ENCODE measurements at regions not wholly inside any gene's neighbourhood (a gene's known extent, or its start where the extent isn't known, plus 50 kb on each side); places are given as distances from the start of the nearest gene placed in this dataset.

GRCh38 chr3:164049847-164050246, 1028.4 kb downstream of the SI start:
- Mint-ChIP-seq H3K36me3 (no peaks in the 10 kb centered on the region), H3K9me3 (peaks cover 0 to 8% (median 3%) of the 10 kb centered on the region in 7 donors)

GRCh38 chr3:164048451-164048850, 1029.8 kb downstream of the SI start:
- Mint-ChIP-seq H3K36me3 (no peaks in the 10 kb centered on the region), H3K27me3 (no peaks in the 10 kb centered on the region), H3K4me1 (no peaks in the 10 kb centered on the region), H3K4me3 (no peak overlapping the region), H3K9me3 (peaks cover 0 to 9% (median 7%) of the 10 kb centered on the region in 7 donors), H3K27ac (no peak overlapping the region)
- Histone ChIP-seq H3K4me3 (ENCODE audit: low read depth, low read length) (no peak overlapping the region), H3K27ac (ENCODE audit: insufficient read depth, low read length, poor library complexity, severe bottlenecking) (no peak overlapping the region), H3K36me3 (ENCODE audit: control insufficient read depth, insufficient read depth, low read length) (no peaks in the 10 kb centered on the region), H3K27me3 (ENCODE audit: control insufficient read depth, insufficient read depth, low read length) (no peaks in the 10 kb centered on the region), H3K9me3 (ENCODE audit: control insufficient read depth in 2 of 2, low read length in 2 of 2) (peaks cover 3% of the 10 kb centered on the region in 2 experiments), H3K4me1 (ENCODE audit: control insufficient read depth, insufficient read depth, low read length, poor library complexity, severe bottlenecking) (no peaks in the 10 kb centered on the region)
- no peak for DNase-seq
- no peak for ATAC-seq (ENCODE audit: low read depth in 2 of 2)

More at GRCh38 chr3:164049847-164050246, 1028.4 kb downstream of the SI start:
- no peak overlapping the region for H3K4me3 ChIP-seq (ENCODE audit: low read depth, low read length)
- no peak overlapping the region for H3K27ac ChIP-seq (ENCODE audit: insufficient read depth, low read length, poor library complexity, severe bottlenecking)
- H3K4me1 ChIP-seq (ENCODE audit: control insufficient read depth, insufficient read depth, low read length, poor library complexity, severe bottlenecking): no peaks in the 10 kb centered on the region
- no peaks in the 10 kb centered on the region for H3K27me3 ChIP-seq (ENCODE audit: control insufficient read depth, insufficient read depth, low read length)
- DNase-seq (no peak), ATAC-seq (ENCODE audit: low read depth in 2 of 2) (no peak)
- H3K4me1 Mint-ChIP-seq: no peaks in the 10 kb centered on the region
- H3K27me3 Mint-ChIP-seq: no peaks in the 10 kb centered on the region
- H3K4me3 Mint-ChIP-seq: no peak overlapping the region
- no peaks in the 10 kb centered on the region for H3K36me3 ChIP-seq (ENCODE audit: control insufficient read depth, insufficient read depth, low read length)
- peaks cover 3% of the 10 kb centered on the region in 2 experiments for H3K9me3 ChIP-seq (ENCODE audit: control insufficient read depth in 2 of 2, low read length in 2 of 2)
- H3K27ac Mint-ChIP-seq: no peak overlapping the region

DNA sequence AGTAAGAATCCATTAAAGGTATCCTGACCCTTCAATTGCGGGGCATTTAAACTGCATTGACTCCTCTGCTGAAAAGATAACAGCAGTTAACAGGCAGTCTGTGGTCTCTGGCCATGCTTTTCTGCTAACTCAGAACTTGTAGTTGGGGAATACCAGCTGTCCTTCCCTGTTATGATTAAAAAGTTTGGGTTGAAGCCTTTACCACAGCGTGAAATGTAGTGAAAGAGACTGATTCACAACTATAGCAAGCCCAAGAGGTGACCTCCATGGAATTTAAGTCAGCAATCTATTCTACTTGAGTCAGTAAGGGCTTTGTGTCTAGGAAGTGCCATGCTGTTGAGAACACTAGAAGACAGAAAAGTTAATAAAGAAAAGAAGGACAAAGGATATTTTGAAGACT, 1037.3 kb downstream of the SI start:
- no peak overlapping the region for H3K4me3 ChIP-seq (ENCODE audit: low read depth, low read length)
- Mint-ChIP-seq H3K27me3 (no peaks in the 10 kb centered on the region), H3K27ac (no peak overlapping the region), H3K4me1 (no peaks in the 10 kb centered on the region), H3K4me3 (no peak overlapping the region), H3K36me3 (no peaks in the 10 kb centered on the region), H3K9me3 (peaks cover 0 to 7% (median 3%) of the 10 kb centered on the region in 7 donors)
- no peak for ATAC-seq (ENCODE audit: low read depth in 2 of 2)
- no peak overlapping the region for H3K27ac ChIP-seq (ENCODE audit: insufficient read depth, low read length, poor library complexity, severe bottlenecking)
- peaks cover 0 to 2% of the 10 kb centered on the region in 2 experiments for H3K9me3 ChIP-seq (ENCODE audit: control insufficient read depth in 2 of 2, low read length in 2 of 2)
- H3K36me3 ChIP-seq (ENCODE audit: control insufficient read depth, insufficient read depth, low read length): no peaks in the 10 kb centered on the region
- no peaks in the 10 kb centered on the region for H3K4me1 ChIP-seq (ENCODE audit: control insufficient read depth, insufficient read depth, low read length, poor library complexity, severe bottlenecking)
- H3K27me3 ChIP-seq (ENCODE audit: control insufficient read depth, insufficient read depth, low read length): no peaks in the 10 kb centered on the region
- DNase-seq: no peak

DNA sequence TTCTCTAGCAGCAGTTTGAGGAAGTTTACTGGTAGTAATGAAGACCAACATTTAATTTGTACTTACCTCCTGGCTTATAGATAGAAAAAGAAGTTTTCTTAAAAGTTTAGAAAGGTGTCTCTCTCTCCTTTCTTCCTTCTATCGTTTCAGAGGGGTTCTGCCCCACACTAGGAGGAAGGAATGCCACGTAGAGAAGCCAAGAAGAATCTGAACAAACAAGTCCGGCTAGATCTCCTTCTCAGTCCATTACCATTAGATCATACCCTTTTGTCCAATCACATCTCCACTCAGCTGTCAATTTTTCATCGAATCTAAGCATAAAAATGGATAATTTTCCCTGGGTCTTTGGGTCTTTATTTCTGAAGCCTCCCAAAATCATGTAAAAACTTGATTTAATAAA, 1048.1 kb downstream of the SI start:
- Mint-ChIP-seq H3K36me3 (no peaks in the 10 kb centered on the region), H3K9me3 (peaks cover 0 to 19% (median 10%) of the 10 kb centered on the region in 7 donors), H3K27ac (no peak overlapping the region), H3K27me3 (no peaks in the 10 kb centered on the region), H3K4me1 (no peaks in the 10 kb centered on the region), H3K4me3 (no peak overlapping the region)
- DNase-seq (no peak), ATAC-seq (ENCODE audit: low read depth in 2 of 2) (no peak)
- Histone ChIP-seq H3K36me3 (ENCODE audit: control insufficient read depth, insufficient read depth, low read length) (no peaks in the 10 kb centered on the region), H3K27me3 (ENCODE audit: control insufficient read depth, insufficient read depth, low read length) (no peaks in the 10 kb centered on the region), H3K4me3 (ENCODE audit: low read depth, low read length) (no peak overlapping the region), H3K9me3 (ENCODE audit: control insufficient read depth in 2 of 2, low read length in 2 of 2) (no peaks in the 10 kb centered on the region), H3K4me1 (ENCODE audit: control insufficient read depth, insufficient read depth, low read length, poor library complexity, severe bottlenecking) (no peaks in the 10 kb centered on the region), H3K27ac (ENCODE audit: insufficient read depth, low read length, poor library complexity, severe bottlenecking) (no peak overlapping the region)

GRCh38 chr3:164024786-164025185, 1053.5 kb downstream of the SI start:
- no peak for ATAC-seq (ENCODE audit: low read depth in 2 of 2)
- peaks cover 0 to 18% (median 12%) of the 10 kb centered on the region in 7 donors for H3K9me3 Mint-ChIP-seq
- no peaks in the 10 kb centered on the region for H3K36me3 Mint-ChIP-seq
- DNase-seq: no peak
- H3K27me3 Mint-ChIP-seq: no peaks in the 10 kb centered on the region
- H3K9me3 ChIP-seq (ENCODE audit: control insufficient read depth in 2 of 2, low read length in 2 of 2): peaks cover 3 to 9% of the 10 kb centered on the region in 2 experiments
- H3K27me3 ChIP-seq (ENCODE audit: control insufficient read depth, insufficient read depth, low read length): no peaks in the 10 kb centered on the region
- no peaks in the 10 kb centered on the region for H3K4me1 Mint-ChIP-seq
- no peak overlapping the region for H3K4me3 Mint-ChIP-seq
- no peak overlapping the region for H3K27ac Mint-ChIP-seq
- H3K36me3 ChIP-seq (ENCODE audit: control insufficient read depth, insufficient read depth, low read length): no peaks in the 10 kb centered on the region
- H3K4me3 ChIP-seq (ENCODE audit: low read depth, low read length): no peak overlapping the region
- H3K27ac ChIP-seq (ENCODE audit: insufficient read depth, low read length, poor library complexity, severe bottlenecking): no peak overlapping the region
- H3K4me1 ChIP-seq (ENCODE audit: control insufficient read depth, insufficient read depth, low read length, poor library complexity, severe bottlenecking): no peaks in the 10 kb centered on the region

DNA sequence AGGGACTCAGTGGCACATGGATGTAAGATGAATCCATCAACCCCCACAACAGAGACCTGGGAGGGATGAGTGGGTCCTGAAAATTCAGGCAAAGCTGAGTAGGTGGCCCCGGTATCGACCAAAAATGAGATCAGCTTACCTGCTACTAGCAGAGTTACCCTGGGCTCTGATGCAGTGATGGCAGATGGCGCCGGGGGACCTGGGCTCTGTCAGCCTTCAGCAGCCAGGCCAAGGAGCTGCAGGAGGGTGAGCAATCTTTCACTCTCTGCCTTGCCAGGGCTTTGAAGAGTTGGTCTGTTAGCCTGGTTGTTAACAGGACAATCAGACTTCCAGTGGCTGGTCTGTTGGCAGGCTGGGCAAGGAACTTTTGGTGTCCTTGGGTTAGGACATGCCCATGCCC, 1054.8 kb downstream of the SI start:
- Mint-ChIP-seq H3K27ac (no peak overlapping the region), H3K4me3 (no peak overlapping the region), H3K9me3 (peaks cover 0 to 18% (median 11%) of the 10 kb centered on the region in 7 donors), H3K36me3 (no peaks in the 10 kb centered on the region), H3K27me3 (no peaks in the 10 kb centered on the region), H3K4me1 (no peaks in the 10 kb centered on the region)
- no peak overlapping the region for H3K27ac ChIP-seq (ENCODE audit: insufficient read depth, low read length, poor library complexity, severe bottlenecking)
- no peaks in the 10 kb centered on the region for H3K27me3 ChIP-seq (ENCODE audit: control insufficient read depth, insufficient read depth, low read length)
- ATAC-seq (ENCODE audit: low read depth in 2 of 2) (no peak), DNase-seq (no peak)
- no peaks in the 10 kb centered on the region for H3K4me1 ChIP-seq (ENCODE audit: control insufficient read depth, insufficient read depth, low read length, poor library complexity, severe bottlenecking)
- no peak overlapping the region for H3K4me3 ChIP-seq (ENCODE audit: low read depth, low read length)
- H3K36me3 ChIP-seq (ENCODE audit: control insufficient read depth, insufficient read depth, low read length): no peaks in the 10 kb centered on the region
- peaks cover 3 to 16% of the 10 kb centered on the region in 2 experiments for H3K9me3 ChIP-seq (ENCODE audit: control insufficient read depth in 2 of 2, low read length in 2 of 2)

- no peak overlapping the region for H3K4me3 Mint-ChIP-seq
- no peaks in the 10 kb centered on the region for H3K4me1 Mint-ChIP-seq
- H3K27me3 ChIP-seq (ENCODE audit: control insufficient read depth, insufficient read depth, low read length): no peaks in the 10 kb centered on the region
- no peaks in the 10 kb centered on the region for H3K27me3 Mint-ChIP-seq
- ATAC-seq (ENCODE audit: low read depth in 2 of 2): no peak
- DNase-seq: no peak
- no peak overlapping the region for H3K4me3 ChIP-seq (ENCODE audit: low read depth, low read length)
- H3K9me3 ChIP-seq (ENCODE audit: control insufficient read depth in 2 of 2, low read length in 2 of 2): peaks cover 0 to 22% of the 10 kb centered on the region in 2 experiments
- no peak overlapping the region for H3K27ac Mint-ChIP-seq
- H3K9me3 Mint-ChIP-seq: peaks cover 0 to 5% (median 2%) of the 10 kb centered on the region in 7 donors
- no peaks in the 10 kb centered on the region for H3K36me3 ChIP-seq (ENCODE audit: control insufficient read depth, insufficient read depth, low read length)
- H3K36me3 Mint-ChIP-seq: no peaks in the 10 kb centered on the region
- H3K4me1 ChIP-seq (ENCODE audit: control insufficient read depth, insufficient read depth, low read length, poor library complexity, severe bottlenecking): no peaks in the 10 kb centered on the region
- H3K27ac ChIP-seq (ENCODE audit: insufficient read depth, low read length, poor library complexity, severe bottlenecking): no peak overlapping the region
Observed at GRCh38 chr3:164018500-164018899, 1059.8 kb downstream of the SI start.

DNA sequence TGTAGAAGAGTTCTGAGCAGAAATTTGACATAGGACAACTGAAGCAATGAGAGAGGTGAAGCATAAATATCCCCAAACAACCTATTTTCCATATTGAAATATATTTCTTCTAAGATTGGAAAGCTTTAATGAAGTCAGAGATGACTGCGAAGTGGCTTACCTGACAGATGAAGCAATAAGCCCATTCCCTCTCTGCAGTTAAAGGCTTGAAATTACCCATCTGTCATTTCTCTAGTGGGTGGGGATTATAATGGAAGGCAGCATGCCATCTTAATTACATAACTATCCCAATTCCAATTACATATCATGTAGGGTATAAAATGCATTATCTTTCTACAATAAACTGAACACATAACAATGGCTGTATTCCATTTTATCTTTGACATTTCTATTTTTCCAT, 1070.5 kb downstream of the SI start:
- no peaks in the 10 kb centered on the region for H3K36me3 Mint-ChIP-seq
- H3K9me3 Mint-ChIP-seq: peaks cover 0 to 5% (median 4%) of the 10 kb centered on the region in 7 donors
- no peak overlapping the region for H3K4me3 Mint-ChIP-seq
- Histone ChIP-seq H3K36me3 (ENCODE audit: control insufficient read depth, insufficient read depth, low read length) (no peaks in the 10 kb centered on the region), H3K9me3 (ENCODE audit: control insufficient read depth in 2 of 2, low read length in 2 of 2) (no peaks in the 10 kb centered on the region), H3K27ac (ENCODE audit: insufficient read depth, low read length, poor library complexity, severe bottlenecking) (no peak overlapping the region), H3K4me3 (ENCODE audit: low read depth, low read length) (no peak overlapping the region), H3K4me1 (ENCODE audit: control insufficient read depth, insufficient read depth, low read length, poor library complexity, severe bottlenecking) (no peaks in the 10 kb centered on the region), H3K27me3 (ENCODE audit: control insufficient read depth, insufficient read depth, low read length) (no peaks in the 10 kb centered on the region)
- ATAC-seq (ENCODE audit: low read depth in 2 of 2) (no peak), DNase-seq (no peak)
- no peaks in the 10 kb centered on the region for H3K4me1 Mint-ChIP-seq
- no peak overlapping the region for H3K27ac Mint-ChIP-seq
- H3K27me3 Mint-ChIP-seq: no peaks in the 10 kb centered on the region

All from CD4-positive, CD25-positive, alpha-beta regulatory T cell (primary cell).